AG04449 (cell line): ENCODE measurements at regions not wholly inside any gene's neighbourhood (a gene's known extent, or its start where the extent isn't known, plus 50 kb on each side); places are given as distances from the start of the nearest gene placed in this dataset.

ENCODE experiments used
- CTCF ChIA-PET: fragments of 350-600 bp; formaldehyde crosslinking; extraction: SDS; loops from one replicate; lab custom pipeline; 2021; ENCODE audit warnings: antibody characterized with exemption; lab: Yijun Ruan, JAX
- POLR2A ChIA-PET: fragments of 400-600, 350-600 bp; formaldehyde crosslinking; extraction: SDS; loops from one replicate; lab custom pipeline; 2020; ENCODE audit warnings: antibody characterized with exemption, inconsistent platforms; lab: Yijun Ruan, JAX
- DNase-seq: peaks from one replicate; pipeline ENCODE4 v3.0.0-alpha.2; 2010; ENCODE audit warnings: low read depth, low spot score
- H3K4me3 ChIP-seq: 2 replicates; pipeline ENCODE4 v1.5.1; 2011; ENCODE audit warnings: low read depth, mild to moderate bottlenecking, control low read depth, low read length
- CTCF ChIP-seq: IDR thresholded peaks from one replicate; pipeline ENCODE4 v1.5.1; 2011; ENCODE audit warnings: mild to moderate bottlenecking, moderate library complexity, low read length, control low read depth, inconsistent platforms; ENCODE audit not compliant: insufficient read depth; ENCODE audit errors: missing control alignments

DNA sequence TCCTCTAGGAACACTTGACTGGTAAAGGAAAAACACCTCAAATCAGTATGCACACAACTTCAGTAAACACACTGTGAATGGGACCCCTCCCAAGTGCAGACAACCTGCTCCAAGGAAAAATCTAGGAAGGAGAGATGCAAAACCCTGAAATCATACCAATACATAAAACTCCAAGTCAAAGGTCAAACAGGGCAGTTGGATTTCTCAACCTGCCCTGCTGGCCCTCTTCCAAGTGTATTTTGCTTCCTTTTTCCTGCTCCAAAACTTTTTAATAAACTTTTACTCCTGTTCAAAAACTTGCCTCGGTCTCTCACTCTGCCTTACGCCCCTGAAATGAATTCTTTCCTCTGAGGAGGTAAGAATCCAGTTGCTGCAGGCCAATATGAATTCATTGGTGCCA is 665.1 kb downstream of the SORCS1 start:
- CTCF ChIA-PET, result no interaction called here

DNA sequence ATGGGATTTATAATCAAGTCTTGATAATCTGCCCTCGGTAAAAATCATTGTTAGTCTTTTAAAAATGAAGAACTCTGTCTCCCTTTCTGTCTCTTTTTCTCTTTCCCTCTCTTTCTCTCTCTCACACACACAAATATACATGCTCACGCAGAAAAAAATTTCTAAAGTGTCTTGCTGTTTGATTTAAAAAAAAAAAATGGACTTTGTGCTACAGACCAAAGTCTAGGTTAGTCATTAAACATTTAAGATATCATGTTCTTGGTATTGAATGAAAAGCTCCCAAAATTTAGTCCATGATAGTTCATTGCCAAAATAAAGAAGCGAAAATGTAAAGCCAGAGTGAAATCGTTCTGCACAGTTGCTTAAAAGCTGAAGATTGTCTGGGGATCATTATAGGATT is 665.8 kb downstream of the SORCS1 start:
- H3K4me3 ChIP-seq, result no peak overlapping the region
- CTCF ChIA-PET, result no interaction called here
- POLR2A ChIA-PET, result no interaction called here
- no peak for DNase-seq
- TF ChIP-seq CTCF, result no peak

More for the DNA sequence above, 665.1 kb downstream of the SORCS1 start:
- POLR2A ChIA-PET, result no interaction called here
- no peak for DNase-seq
- H3K4me3 ChIP-seq, result no peak overlapping the region
- TF ChIP-seq CTCF, result no peak

DNA sequence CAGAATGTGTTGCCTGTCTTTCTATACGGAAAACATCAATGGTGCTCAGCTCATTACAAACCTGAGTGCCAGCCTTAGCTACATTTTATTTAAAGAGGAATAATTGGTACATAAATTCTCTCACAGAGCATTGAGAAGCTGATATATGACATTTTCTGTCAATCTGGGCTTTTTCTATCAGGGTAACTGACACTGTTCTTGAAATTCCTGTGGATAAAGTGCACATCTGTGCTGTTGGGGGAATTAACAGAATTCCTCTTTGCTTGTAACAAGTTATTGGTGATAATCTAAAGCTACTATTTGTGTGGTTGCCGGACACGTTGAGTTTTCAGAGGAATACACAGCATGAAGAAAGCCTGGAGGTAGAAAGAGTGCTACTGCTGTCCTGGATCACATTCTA is 668.6 kb downstream of the SORCS1 start:
- ChIA-PET POLR2A (no interaction called here), CTCF (no interaction called here)
- no peak overlapping the region for H3K4me3 ChIP-seq
- no peak for TF ChIP-seq CTCF
- DNase-seq, result no peak

GRCh38 chr10:106493751-106494150 is 670.8 kb downstream of the SORCS1 start:
- CTCF ChIA-PET, result no interaction called here
- no peak for DNase-seq
- TF ChIP-seq CTCF, result no peak
- no peak overlapping the region for H3K4me3 ChIP-seq
- POLR2A ChIA-PET, result no interaction called here

DNA sequence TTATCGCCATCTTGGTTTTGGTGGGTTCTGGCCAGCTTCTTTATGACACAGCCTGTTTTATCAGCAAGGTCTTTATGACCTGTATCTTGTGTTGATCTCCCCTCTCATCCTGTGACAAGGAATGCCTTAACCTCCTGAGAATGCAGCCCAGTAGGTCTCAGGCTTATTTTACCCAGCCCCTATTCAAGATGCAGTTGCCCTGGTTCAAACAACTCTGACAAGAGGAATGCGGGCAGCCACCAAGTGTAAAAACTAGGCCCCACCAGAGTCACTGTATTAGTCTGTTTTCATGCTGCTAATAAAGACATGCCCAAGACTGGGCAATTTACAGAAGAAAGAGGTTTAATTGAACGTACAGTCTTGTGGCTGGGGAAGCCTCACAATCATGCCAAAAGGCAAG is 671.3 kb downstream of the SORCS1 start:
- TF ChIP-seq CTCF, result no peak
- H3K4me3 ChIP-seq, result no peak overlapping the region
- ChIA-PET POLR2A (no interaction called here), CTCF (no interaction called here)
- DNase-seq, result no peak

DNA sequence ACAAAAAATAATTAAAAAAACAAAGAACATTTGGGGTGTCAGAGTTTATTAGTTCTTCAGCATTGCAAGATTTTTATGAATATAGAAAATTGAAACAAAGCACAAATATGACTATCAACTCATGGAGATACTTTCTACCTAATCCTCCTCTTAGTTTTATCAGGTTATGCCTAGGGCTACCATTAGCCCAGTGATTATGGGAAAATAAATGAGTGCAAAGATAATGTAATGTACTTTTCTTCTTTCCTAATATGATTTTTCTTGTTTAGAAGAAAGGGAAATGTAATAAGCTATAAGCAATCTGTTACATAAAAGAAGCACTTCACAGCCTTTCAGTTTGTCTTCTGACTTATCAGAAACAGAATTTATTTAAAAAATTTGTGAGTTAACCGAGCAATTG is 676.8 kb downstream of the SORCS1 start:
- H3K4me3 ChIP-seq, result no peak overlapping the region
- TF ChIP-seq CTCF, result no peak
- DNase-seq, result no peak
- ChIA-PET POLR2A (no interaction called here), CTCF (no interaction called here)
